IPS-18c (cell line): ENCODE measurements at regions not wholly inside any gene's neighbourhood (a gene's known extent, or its start where the extent isn't known, plus 50 kb on each side); places are given as distances from the start of the nearest gene placed in this dataset.
"Not testable (repeated sequence)": the region's sequence is repeated elsewhere in the genome, so short reads cannot be mapped to it uniquely, and the experiment has no call there.

Experiments used
- H3K4me3 ChIP-seq: 2 replicates; pipeline ENCODE4 v1.7.0; 2013; ENCODE audit warnings: low read depth, mild to moderate bottlenecking, low read length, moderate library complexity; ENCODE audit not compliant: insufficient read depth
- H3K9me3 ChIP-seq: one replicate; pipeline ENCODE4 v1.6.1; 2013; ENCODE audit warnings: mild to moderate bottlenecking, low read length, moderate library complexity; ENCODE audit not compliant: control insufficient read depth, insufficient read depth

DNA sequence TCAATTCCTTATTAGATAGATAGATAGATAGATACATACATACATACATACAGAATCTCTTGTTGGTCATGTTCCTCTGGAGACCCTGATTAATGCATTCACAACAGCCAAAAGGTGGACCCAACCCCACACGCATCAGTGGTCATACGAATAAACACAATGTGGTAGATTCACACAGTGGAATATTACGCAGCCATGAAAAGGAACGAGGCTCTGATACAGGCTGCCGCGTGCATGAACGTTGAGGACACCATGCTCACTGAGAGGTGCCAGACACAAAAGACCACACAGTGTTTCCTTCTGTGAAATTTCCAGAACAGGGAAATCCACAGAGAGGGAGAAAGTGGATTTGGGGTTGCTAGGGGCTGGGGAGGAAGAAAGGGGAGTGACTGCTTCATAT is 136.7 kb downstream of the CRLF2 start:
- Histone ChIP-seq H3K4me3 (no peak overlapping the region), H3K9me3 (peaks cover 2% of the 10 kb centered on the region)

DNA sequence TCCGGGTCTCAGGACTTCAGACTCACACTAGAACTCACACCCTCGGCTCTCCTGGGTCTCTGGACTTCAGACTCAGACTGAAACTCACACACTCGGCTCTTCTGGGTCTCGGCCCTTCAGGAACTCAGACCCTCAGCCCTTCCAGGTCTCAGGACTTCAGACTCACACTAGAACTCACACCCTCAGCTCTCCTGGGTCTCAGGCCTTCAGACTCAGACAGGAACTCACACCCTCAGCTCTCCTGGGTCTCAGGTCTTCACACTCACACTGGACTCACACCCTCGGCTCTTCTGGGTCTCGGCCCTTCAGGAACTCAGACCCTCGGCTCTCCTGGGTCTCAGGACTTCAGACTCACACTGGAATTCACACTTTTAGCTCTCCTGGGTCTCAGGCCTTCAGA is 137.3 kb downstream of the CRLF2 start:
- peaks cover 2% of the 10 kb centered on the region for H3K9me3 ChIP-seq
- H3K4me3 ChIP-seq, result no peak overlapping the region

DNA sequence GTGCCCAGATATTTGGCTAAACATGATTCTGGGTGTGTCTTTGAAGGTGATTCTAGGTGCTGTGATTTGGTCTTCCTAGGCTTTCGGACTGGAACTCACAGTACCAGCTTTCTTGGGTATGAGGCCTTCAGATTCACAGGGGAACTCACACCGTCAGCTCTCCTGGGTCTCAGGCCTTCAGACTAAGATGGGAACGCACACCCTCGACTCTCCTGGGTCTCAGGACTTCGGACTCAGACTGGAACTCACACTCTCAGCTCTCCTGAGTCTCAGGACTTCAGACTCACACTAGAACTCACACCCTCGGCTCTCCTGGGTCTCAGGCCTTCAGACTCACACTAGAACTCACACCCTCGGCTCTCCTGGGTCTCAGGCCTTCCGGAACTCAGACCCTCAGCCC is 137.7 kb downstream of the CRLF2 start:
- no peak overlapping the region for H3K4me3 ChIP-seq
- H3K9me3 ChIP-seq, result peaks cover 2% of the 10 kb centered on the region

DNA sequence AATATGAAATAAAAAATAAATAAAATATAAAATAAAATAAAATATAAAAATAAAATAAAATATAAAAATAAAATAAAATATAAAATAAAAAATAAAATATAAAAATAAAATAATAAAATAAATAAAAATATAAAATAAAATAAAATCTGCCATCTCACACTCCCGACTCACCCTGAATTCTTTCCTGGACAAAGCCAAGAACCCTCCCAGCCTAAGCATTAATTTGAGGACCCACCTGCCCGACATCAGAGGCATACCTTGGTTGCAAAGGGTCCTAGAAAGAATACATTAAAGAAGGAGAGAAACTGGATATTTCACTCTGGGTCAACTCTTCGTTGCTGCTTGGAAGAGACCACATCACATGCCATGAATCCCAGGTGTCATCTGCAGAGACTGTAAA is 138.3 kb downstream of the CRLF2 start:
- H3K9me3 ChIP-seq, result peaks cover 2% of the 10 kb centered on the region
- no peak overlapping the region for H3K4me3 ChIP-seq

DNA sequence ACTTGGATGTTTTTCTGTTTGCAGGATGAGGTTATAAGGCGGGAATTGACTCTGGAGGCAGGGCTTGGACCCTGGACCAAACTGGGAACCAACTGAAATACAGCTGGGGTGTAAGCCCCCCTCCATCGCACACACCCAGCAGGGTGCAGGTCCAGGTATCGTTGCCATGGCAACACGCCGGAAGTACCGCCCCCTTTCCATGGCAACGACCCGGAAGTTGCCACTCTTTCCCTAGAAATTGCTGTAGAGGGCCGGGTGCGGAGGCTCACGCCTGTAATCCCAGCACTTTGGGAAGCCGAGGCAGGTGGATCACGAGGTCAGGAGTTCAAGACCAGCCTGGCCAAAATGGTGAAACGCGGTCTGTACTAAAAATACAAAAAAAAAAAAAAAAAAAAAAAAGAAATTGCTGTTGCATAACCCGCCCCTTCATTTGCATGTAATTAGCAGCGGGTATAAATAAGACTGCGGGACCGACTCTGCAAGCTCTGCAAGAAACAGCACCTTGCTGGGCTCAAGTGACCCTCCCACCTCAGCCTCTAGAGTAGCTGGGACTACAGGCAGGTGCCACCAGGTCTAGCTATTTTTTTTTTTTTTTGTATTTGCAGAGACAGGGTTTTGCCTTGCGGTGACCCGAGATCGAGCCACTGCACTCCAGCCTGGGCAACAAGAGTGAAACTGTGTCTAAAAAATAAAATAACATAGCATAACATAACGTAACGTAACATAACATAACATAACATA is 139.6 kb downstream of the CRLF2 start:
- no peak overlapping the region for H3K4me3 ChIP-seq
- peaks cover 5% of the 10 kb centered on the region for H3K9me3 ChIP-seq

DNA sequence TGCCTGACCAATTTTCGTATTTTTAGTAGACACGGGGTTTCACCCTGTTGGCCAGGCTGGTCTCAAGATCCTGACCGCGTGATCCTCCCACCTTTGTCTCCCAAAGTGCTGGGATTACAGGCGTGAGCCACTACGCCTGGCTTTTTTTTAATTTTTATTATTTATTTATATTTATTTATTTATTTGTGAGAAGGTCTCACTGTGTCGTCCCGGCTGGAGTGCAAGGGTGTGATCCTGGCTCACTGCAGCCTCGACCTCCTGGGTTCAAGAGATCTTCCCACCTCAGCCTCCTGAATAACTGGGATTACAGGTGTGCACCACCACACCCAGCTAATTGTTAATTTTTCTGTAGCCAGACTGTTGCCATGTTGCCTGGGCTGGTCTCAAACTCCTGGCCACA is 141.1 kb downstream of the CRLF2 start:
- Histone ChIP-seq H3K9me3 (peaks cover 7% of the 10 kb centered on the region), H3K4me3 (no peak overlapping the region)

DNA sequence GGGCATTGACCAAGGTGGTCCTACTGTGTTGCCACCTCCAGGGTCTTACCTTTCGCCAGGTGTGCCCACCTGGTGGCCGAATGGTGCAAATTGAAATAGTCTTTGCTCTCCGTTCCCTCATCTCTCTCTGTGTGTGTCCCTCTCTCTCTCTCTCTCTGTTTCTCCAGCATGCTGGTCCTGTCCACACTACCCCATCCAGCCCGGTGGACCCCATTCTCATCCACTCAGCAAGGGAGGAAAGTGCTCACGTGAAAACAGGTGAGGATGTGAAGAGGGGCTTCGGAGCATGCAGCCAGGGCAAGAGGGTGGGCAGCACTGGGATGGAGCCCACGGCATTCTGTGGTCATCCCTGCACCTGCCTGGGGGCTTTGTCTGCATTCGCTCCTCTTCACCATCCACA is 150.1 kb downstream of the CRLF2 start:
- peaks cover 18% of the 10 kb centered on the region for H3K9me3 ChIP-seq
- H3K4me3 ChIP-seq, result no peak overlapping the region

DNA sequence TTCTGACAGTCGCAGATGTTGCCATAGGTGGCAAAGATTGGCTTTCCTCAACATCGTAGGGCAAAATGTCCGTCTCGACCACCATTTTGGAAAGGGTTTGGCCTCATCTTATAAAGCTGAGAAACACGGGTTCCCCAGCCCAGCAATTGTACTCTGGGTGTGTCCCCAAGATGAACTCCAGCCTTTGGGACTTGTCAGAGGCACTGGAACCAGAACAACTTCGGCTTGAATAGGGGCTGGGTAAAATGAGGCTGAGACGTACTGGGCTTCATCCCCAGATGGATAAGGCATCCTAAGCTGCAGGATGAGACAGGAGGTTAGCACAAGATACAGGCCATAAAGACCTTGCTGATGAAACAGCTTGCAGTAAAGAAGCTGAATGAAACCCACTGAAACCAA is 151.9 kb downstream of the CRLF2 start:
- peaks cover 16% of the 10 kb centered on the region for H3K9me3 ChIP-seq
- H3K4me3 ChIP-seq, result no peak overlapping the region; the same call in 1 of the 2 replicates

DNA sequence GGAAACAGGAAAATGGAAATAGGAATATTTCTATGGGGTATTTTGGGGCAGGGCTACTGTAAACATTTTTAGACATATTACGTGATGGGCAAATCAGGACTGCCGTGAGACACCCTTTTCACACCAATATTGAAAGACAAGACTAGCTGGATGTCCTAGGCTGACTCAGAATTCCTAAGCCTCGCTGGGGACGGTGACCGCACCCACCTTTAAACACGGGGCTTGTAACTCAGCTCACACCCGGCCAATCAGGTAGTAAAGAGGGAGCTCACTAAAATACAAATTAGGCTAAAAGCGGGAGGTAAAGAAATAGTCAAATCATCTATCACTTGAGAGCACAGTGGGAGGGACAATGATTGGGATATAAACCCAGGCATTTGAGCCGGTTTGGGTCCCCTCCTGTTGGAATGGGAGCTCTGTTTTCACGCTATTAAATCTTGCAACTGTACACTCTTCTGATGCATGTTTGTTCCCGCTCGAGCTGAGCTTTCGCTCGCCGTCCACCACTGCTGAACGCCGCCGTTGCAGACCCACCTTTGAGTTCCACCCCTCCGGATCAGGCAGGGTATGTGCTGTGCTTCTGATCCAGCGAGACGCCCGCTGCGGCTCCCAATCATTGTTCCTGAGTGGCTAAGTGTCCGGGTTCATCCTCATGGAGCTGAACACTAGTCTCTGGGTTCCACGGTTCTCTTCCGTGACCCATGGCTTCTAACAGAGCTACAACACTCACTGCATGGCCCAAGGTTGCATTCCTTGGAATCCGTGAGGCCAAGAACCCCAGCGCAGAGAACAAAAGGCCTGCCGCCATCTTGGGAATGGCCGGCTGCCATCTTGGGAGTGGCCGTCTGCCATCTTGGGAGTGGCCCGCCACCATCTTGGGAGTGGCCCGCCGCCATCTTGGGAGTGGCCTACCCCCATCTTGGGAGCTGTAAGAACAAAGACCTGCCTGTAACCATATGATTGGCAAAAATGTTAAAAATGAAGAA is 152.6 kb downstream of the CRLF2 start:
- Histone ChIP-seq H3K9me3 (peaks cover 16% of the 10 kb centered on the region), H3K4me3 (no peak overlapping the region; the same call in 1 of the 2 replicates)

DNA sequence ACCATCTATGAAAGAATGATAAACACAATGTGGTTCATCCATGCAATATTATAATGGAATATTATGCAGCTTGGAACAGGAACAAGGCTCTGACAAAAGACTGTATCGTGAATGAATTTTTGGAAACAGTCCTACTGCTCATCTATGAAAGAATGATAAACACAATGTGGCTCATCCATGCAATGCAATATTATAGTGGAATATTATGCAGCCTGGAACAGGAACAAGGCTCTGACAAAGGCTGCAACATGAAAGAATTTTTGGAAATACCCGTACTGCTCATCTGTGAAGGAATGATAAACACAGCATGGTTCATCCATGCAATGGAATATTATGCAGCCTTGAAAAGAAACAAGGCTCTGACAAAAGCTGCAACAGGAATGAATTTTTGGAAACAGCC is 158.8 kb downstream of the CRLF2 start:
- peaks cover 14% of the 10 kb centered on the region for H3K9me3 ChIP-seq
- H3K4me3 ChIP-seq, result not testable (repeated sequence)

DNA sequence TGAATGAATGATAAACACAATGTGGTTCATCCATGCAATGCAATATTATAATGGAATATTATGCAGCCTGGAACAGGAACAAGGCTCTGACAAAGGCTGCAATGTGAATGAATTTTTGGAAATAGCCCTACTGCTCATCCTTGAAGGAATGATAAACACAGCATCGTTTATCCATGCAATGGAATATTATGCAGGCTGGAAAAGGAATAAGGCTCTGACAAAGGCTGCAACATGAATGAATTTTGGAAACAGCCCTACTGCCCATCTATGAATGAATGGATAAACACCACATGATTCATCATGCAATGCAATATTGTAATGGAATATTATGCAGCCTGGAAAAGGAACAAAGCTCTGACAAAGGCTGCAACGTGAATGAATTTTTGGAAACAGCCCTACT is 159.4 kb downstream of the CRLF2 start:
- no peak overlapping the region for H3K4me3 ChIP-seq

DNA sequence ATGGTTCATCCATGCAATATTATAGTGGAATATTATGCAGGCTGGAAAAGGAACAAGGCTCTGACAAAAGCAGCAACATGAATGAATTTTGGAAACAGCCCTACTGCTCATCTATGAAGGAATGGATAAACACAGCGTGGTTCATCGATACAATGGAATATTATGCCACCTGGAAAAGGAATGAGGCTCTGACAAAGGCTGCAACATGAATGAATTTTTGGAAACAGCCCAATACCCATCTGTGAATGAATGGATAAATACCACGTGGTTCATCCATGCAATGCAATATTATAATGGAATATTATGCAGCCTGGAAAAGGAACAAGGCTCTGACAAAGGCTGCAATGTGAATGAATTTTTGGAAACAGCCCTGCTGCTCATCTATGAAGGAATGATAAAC is 160.4 kb downstream of the CRLF2 start:
- Histone ChIP-seq H3K4me3 (no peak overlapping the region), H3K9me3 (peaks cover 11% of the 10 kb centered on the region)

More for the DNA sequence above, 159.4 kb downstream of the CRLF2 start:
- H3K9me3 ChIP-seq, result peaks cover 14% of the 10 kb centered on the region

DNA sequence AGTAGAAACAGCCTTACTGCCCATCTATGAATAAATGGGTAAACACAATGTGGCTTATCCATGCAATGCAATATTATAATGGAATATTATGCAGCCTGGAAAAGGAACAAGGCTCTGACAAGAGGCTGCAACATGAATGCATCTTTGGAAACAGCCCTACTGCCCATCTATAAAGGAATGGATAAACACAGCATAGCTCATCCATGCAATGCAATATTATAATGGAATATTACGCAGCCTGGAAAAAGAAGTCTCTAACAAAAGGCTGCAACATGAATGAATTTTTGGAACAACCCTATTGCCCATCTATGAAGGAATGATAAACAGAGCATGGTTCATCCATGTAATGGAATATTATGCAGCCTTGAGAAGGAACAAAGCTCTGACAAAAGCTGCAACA is 161.0 kb downstream of the CRLF2 start:
- Histone ChIP-seq H3K9me3 (peaks cover 11% of the 10 kb centered on the region), H3K4me3 (no peak overlapping the region)

DNA sequence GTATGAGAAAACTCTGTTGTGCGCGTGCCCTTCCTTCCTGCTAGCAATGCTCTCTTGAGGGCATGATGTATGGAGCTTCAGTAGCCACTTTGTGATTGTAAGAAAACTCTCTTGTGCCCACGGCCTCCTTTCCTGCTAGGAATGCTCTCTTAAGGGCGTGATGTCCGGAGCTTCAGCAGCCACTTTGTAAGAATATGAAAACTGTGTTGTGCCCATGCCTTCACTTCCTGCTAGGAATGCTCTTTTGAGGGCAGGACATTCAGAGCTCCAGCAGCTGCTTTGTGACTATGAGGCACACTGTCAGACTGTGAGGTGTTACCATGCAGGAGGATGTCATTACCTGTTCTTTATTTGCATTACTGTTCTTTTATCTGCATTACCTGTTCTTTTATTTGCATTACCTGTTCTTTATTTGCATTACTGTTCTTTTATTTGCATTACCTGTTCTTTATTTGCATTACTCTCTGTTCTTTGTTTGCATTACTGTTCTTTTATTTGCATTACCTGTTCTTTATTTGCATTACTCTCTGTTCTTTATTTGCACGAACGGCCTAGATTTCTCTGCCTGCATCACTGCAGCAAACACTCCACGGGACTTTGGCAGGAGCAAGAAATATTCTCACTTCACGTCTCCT is 166.7 kb downstream of the CRLF2 start:
- Histone ChIP-seq H3K9me3 (peaks cover 6% of the 10 kb centered on the region), H3K4me3 (no peak overlapping the region)

DNA sequence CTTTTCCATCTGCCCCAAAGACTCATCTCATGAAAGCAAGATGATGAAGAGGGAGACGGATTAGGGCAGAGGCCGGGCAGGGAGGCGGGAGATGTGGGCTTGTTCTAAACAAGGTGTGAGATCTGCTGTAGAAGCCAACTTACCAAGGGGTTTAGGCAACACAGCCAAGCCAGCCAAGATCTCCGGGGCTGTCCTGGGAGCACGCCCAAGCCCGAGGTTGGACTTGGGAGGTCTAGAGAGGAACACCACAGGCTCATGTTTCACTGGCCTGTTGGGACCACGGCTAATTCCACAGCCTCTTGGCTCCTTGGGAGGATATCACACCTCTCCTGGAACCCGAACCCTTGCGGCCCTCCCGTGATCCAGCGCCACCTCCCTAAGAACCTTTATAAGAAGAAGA is 171.4 kb downstream of the CRLF2 start:
- peaks cover 13% of the 10 kb centered on the region for H3K9me3 ChIP-seq
- no peak overlapping the region for H3K4me3 ChIP-seq

DNA sequence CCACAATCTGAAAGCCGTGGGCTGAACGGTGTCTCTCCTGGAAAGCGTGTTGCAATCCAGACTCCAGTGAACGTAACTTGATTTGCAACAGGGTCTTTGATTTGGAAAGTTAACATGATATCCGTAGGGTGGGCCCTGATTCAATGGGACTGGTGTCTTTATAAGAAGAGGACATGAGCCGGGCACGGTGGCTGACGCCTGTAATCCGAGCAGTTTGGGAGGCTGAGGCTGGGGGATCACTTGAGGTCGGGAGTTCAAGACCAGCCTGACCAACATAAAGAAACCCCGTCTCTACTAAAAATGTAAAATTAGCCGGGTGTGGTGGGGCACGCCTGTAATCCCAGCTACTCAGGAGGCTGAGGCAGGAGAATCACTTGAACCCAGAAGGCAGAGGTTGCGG is 176.5 kb downstream of the CRLF2 start:
- H3K4me3 ChIP-seq, result not testable (repeated sequence)
- H3K9me3 ChIP-seq, result peaks cover 10% of the 10 kb centered on the region

DNA sequence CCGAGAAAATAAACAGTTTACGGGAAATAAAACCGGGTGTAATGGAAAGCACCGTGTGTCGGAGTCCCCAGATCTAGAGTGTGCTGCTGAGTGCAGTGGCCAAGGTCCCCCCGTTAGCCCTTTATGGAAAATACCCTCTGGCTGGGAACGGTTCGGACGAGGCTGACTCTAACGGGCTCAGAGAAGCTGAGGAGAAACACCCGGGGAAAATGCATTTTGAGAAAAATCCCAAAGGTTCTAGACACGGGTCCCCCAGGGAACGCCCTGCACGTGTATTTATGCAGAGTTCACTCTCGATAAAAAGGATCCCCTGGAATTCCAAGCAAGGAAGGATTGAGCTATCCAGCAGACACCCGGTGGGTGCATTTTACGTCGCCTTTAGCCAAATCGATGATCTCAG is 177.2 kb downstream of the CRLF2 start:
- H3K9me3 ChIP-seq, result peaks cover 10% of the 10 kb centered on the region
- no peak overlapping the region for H3K4me3 ChIP-seq

DNA sequence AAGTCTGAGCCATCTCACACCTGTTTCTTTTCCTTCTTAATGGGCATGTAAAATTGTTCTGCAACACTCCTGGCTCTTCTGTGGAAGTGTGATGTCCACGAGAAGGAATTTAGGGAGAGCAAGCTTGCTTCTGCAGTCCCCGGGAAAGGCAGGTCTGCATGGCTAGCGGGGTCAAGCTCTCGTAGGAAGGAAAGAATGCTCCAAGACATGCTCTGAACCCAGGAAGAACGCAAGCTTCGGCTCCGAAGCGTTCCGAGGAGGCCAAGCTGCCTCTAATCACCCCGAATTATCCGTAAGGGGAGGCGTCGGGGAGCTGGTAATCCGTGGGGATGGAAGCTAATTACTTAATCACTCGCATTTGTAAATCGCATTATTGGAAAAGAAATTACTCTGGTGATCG is 177.7 kb downstream of the CRLF2 start:
- H3K4me3 ChIP-seq, result no peak overlapping the region
- H3K9me3 ChIP-seq, result peaks cover 10% of the 10 kb centered on the region
